NCI-H1105 (cell line): ENCODE measurements at regions not wholly inside any gene's neighbourhood (a gene's known extent, or its start where the extent isn't known, plus 50 kb on each side); places are given as distances from the start of the nearest gene placed in this dataset.

ENCODE experiments used
- DNase-seq: peaks from one replicate; lab custom pipeline; 2025; lab: John Stamatoyannopoulos, UW

DNA sequence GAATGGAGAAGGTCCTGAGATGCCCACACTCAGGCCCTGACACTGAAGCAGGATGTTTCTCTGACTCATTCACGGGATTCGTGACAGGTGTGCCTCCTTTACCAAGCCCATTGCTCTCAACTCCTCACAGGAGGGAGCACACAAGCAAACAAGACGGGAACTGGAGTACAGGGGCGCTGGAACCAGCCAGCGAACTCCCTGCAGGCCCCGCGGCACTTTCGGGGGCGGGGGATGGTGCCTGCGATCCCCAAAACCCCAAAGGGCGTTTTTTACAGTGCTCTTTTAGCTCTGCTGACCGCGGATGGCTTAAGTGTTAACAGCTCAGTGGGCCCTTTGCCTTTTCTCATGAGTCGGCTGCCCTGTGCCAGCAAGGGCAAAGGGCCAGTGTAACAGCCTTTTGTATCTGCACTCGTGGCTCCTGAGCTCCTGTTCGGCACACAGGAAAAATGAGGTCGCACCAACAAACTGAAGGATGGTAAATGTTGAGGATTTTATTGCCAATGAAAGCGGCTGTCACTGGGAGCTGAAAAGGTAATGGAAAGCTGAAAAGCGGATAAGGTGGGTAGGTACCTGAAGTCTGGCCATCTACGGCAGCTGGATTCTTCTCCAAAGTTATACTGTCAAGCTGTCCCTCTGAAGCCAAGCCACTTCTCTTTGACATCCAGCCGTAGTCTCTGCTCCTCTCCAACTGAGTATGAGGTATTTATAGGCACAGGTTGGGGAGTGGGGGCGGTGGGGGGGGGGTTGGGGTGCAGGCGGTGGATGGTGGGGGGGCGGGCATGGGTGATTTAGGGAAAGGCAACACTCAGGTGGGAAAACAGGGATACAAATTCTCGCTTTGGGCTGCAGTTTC is 65.0 kb upstream of the TRPC4 start:
- DNase-seq = no peak

DNA sequence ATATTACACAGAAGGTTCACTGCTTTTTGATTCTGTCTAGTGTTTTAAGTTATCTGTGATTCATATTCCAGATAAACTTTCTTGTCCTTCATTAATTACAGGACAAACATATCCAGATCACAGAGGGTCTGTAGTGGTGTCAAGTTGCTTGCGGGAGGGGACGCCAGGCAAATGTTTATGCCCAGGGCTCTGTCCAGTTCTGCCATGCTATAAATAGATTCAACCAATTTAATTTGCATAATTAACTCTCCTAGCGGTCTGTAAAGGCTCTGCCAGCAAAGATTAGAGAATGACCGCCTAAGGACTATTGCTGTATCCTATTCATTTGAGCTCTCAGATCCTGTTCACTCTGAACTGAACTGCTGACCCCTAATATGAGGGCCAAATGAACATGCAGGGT is 59.7 kb upstream of the TRPC4 start:
- no peak for DNase-seq

DNA sequence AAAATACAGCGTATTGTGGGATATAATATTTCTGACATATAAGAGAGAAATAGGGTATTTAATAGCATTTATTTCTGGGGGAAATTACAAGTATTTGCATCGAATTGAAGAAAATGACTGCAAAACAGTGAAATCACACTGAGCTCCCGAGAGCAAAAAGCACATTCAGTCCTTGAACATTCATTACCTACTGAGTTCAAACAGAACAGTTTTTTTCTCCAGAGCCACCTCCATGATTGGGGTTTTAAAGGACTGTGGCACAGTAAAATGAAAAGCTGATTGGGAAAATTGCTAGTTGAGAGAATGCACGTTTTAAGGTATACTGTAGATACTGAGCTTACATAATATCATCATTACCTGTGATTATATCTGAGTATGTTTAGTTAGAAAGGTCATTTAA is 58.0 kb upstream of the TRPC4 start:
- no peak for DNase-seq

DNA sequence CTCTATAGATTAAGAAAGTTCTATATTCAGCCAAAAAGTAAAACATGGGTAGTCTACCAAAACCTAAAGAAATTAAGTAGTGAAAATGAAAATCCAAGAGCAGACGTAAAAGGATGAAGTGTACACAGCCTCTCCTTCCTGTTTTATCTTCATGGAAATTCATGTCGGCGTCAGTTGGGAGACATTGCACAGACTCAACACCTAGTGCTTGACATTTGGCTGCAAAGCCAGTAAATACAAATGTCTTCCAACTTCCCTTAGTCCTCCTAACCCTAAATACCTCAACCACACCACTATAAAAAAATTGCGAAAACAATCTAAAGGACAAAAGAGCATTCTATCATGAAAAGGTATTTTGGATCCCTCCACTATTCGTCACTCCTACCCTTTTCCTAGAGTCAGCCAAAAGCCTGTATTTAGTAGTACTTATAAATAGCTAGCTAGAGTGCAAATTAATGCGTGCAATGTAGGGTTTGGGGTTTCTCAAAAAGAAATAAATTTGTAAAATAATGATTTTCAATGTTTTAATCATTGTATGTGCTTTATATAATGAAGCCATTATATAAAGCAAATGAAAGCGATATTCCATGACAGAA is 56.4 kb upstream of the TRPC4 start:
- DNase-seq = no peak

DNA sequence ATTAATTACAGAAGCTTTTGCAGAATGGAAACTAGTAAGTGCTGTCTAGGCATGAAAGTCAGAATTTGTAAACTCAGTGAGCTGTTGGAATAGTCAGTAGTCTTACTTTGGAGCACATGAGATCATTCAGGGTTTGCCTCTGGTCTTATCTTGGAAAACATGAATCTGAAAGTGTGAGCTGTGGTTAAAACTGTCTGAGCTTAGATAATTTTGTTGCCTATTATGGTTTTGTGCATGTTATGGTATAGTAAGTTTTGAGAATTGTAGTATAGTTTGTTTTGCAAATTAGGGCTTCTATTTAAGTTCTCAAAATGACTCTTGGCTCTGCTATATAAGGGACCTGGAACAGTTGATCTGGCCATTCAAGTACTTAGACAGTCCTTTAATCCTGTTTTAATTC is 53.7 kb upstream of the TRPC4 start:
- DNase-seq = no peak

DNA sequence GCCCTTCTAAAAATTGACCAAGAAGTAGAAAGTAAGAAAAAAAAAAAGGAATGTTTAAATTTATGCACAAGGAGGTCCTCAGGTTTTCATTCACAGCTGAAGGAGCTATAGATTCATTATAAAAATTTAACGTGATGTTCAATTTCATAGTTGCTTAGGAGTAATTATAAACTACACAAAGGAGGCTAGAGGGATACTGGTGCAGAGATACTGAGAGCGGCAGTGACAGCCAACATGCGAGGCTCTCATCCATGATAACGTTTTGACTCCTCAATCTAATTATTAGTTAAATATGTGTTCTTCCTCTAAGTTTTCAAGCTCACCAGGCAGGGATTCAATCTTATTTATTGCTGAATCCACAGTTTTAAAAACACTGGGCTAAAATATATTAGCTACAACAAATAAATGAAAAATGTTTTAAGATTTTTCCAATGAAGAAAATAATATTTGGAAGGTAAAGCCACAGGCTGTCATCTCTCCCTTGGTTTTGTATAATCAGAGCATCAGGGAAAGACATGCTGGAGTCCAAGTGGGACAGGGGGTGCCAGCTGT is 49.8 kb upstream of the TRPC4 start:
- DNase-seq = no peak
